ENCODE measurements at regions not wholly inside any gene's neighbourhood (a gene's known extent, or its start where the extent isn't known, plus 50 kb on each side); places are given as distances from the start of the nearest gene placed in this dataset.

GRCh38 chr5:73303148-73304079 lies 130.4 kb downstream of the TMEM174 start:
- TF ChIP-seq CTCF (conservative IDR thresholded peaks at IDR 0.05) = peak; percentile 53
- H3K27me3 Mint-ChIP-seq (ENCODE audit: low read depth) = peaks cover 98% of the 10 kb centered on the region
- H3K4me1 Mint-ChIP-seq = peaks cover 23% of the 10 kb centered on the region
- no peak for DNase-seq (ENCODE audit: low read depth, low spot score)
- no peak overlapping the region for H3K4me3 Mint-ChIP-seq
- H3K27ac Mint-ChIP-seq (ENCODE audit: unreplicated experiment) = no peak overlapping the region
- no peaks in the 10 kb centered on the region for H3K9me3 Mint-ChIP-seq
- no peaks in the 10 kb centered on the region for H3K36me3 Mint-ChIP-seq (ENCODE audit: low read depth)

GRCh38 chr5:73302797-73303147 lies 129.8 kb downstream of the TMEM174 start:
- no peak for TF ChIP-seq CTCF (conservative IDR thresholded peaks at IDR 0.05)
- Mint-ChIP-seq H3K9me3 (no peaks in the 10 kb centered on the region), H3K36me3 (ENCODE audit: low read depth) (no peaks in the 10 kb centered on the region), H3K4me3 (no peak overlapping the region), H3K4me1 (peaks cover 23% of the 10 kb centered on the region), H3K27ac (ENCODE audit: unreplicated experiment) (no peak overlapping the region), H3K27me3 (ENCODE audit: low read depth) (peaks cover 98% of the 10 kb centered on the region)
- no peak for DNase-seq (ENCODE audit: low read depth, low spot score)

- no peaks in the 10 kb centered on the region for H3K36me3 Mint-ChIP-seq (ENCODE audit: low read depth)
- no peak for TF ChIP-seq CTCF (conservative IDR thresholded peaks at IDR 0.05)
- H3K27me3 Mint-ChIP-seq (ENCODE audit: low read depth) = peaks cover 98% of the 10 kb centered on the region
- H3K9me3 Mint-ChIP-seq = no peaks in the 10 kb centered on the region
- H3K4me1 Mint-ChIP-seq = peaks cover 23% of the 10 kb centered on the region
- peak overlapping the region; percentile 22 for H3K4me3 Mint-ChIP-seq
- no peak overlapping the region for H3K27ac Mint-ChIP-seq (ENCODE audit: unreplicated experiment)
- no peak for DNase-seq (ENCODE audit: low read depth, low spot score)
These were observed 128.4 kb downstream of the TMEM174 start for GRCh38 chr5:73301208-73301901.

- no peak for TF ChIP-seq CTCF (conservative IDR thresholded peaks at IDR 0.05)
- peaks cover 98% of the 10 kb centered on the region for H3K27me3 Mint-ChIP-seq (ENCODE audit: low read depth)
- H3K4me1 Mint-ChIP-seq = peaks cover 23% of the 10 kb centered on the region
- peak overlapping the region; percentile 31 for H3K4me3 Mint-ChIP-seq
- H3K36me3 Mint-ChIP-seq (ENCODE audit: low read depth) = no peaks in the 10 kb centered on the region
- no peak overlapping the region for H3K27ac Mint-ChIP-seq (ENCODE audit: unreplicated experiment)
- DNase-seq (ENCODE audit: low read depth, low spot score) = no peak
- no peaks in the 10 kb centered on the region for H3K9me3 Mint-ChIP-seq
These were observed 127.6 kb downstream of the TMEM174 start for GRCh38 chr5:73300337-73301207.

- Mint-ChIP-seq H3K27me3 (ENCODE audit: low read depth) (peaks cover 98% of the 10 kb centered on the region), H3K27ac (ENCODE audit: unreplicated experiment) (no peak overlapping the region)
These were observed 126.8 kb downstream of the TMEM174 start for GRCh38 chr5:73299665-73300336.

More at GRCh38 chr5:73299665-73300336, 126.8 kb downstream of the TMEM174 start:
- Mint-ChIP-seq H3K4me3 (peak overlapping the region; percentile 31), H3K9me3 (no peaks in the 10 kb centered on the region), H3K4me1 (peaks cover 23% of the 10 kb centered on the region), H3K36me3 (ENCODE audit: low read depth) (no peaks in the 10 kb centered on the region)
- no peak for DNase-seq (ENCODE audit: low read depth, low spot score)
- no peak for TF ChIP-seq CTCF (conservative IDR thresholded peaks at IDR 0.05)

All from neural crest cell (in vitro differentiated cells).